SIG-M5 treated with dmso at 0.1 percent for 504 hours (cell line): ENCODE measurements at regions not wholly inside any gene's neighbourhood (a gene's known extent, or its start where the extent isn't known, plus 50 kb on each side); places are given as distances from the start of the nearest gene placed in this dataset.
"Not testable (repeated sequence)": the region's sequence is repeated elsewhere in the genome, so short reads cannot be mapped to it uniquely, and the experiment has no call there.

Source experiments
- DNase-seq: peaks from one replicate; lab custom pipeline; 2025; ENCODE audit not compliant: unreplicated experiment; lab: John Stamatoyannopoulos, UW

- DNase-seq: not testable (repeated sequence)
Observed at GRCh38 chr4:142897518-142897917, 51.4 kb upstream of the INPP4B start.

GRCh38 chr4:142900622-142901021 lies 54.5 kb upstream of the INPP4B start:
- no peak for DNase-seq

- DNase-seq: no peak
Observed at GRCh38 chr4:142901166-142901662, 55.1 kb upstream of the INPP4B start.

GRCh38 chr4:142903617-142904016 lies 57.5 kb upstream of the INPP4B start:
- not testable (repeated sequence) for DNase-seq

- no peak for DNase-seq
Observed at GRCh38 chr4:142909908-142910307, 63.8 kb upstream of the INPP4B start.

GRCh38 chr4:142913034-142913433 lies 66.9 kb upstream of the INPP4B start:
- DNase-seq: no peak

- DNase-seq: no peak
Observed at GRCh38 chr4:142913461-142914030, 67.4 kb upstream of the INPP4B start.

- no peak for DNase-seq
Observed at GRCh38 chr4:142917678-142918077, 71.6 kb upstream of the INPP4B start.

GRCh38 chr4:142922720-142923119 lies 76.6 kb upstream of the INPP4B start:
- no peak for DNase-seq

GRCh38 chr4:142923619-142924018 lies 77.5 kb upstream of the INPP4B start:
- peak; percentile 3 for DNase-seq

GRCh38 chr4:142925161-142925560 lies 79.1 kb upstream of the INPP4B start:
- no peak for DNase-seq

GRCh38 chr4:142927721-142928120 lies 81.6 kb upstream of the INPP4B start:
- DNase-seq: no peak

- no peak for DNase-seq
Observed at GRCh38 chr4:142929526-142929925, 83.4 kb upstream of the INPP4B start.

GRCh38 chr4:142933207-142933606 lies 87.1 kb upstream of the INPP4B start:
- DNase-seq: no peak

GRCh38 chr4:142940425-142941330 lies 94.6 kb upstream of the INPP4B start:
- DNase-seq: no peak

- peak; percentile 4 for DNase-seq
Observed at GRCh38 chr4:142944565-142944964, 98.5 kb upstream of the INPP4B start.

- no peak for DNase-seq
Observed at GRCh38 chr4:142952821-142953580, 106.9 kb upstream of the INPP4B start.

- no peak for DNase-seq
Observed at GRCh38 chr4:142954415-142954814, 108.3 kb upstream of the INPP4B start.

GRCh38 chr4:142955501-142955900 lies 109.4 kb upstream of the INPP4B start:
- DNase-seq: no peak

GRCh38 chr4:142959173-142959572 lies 113.1 kb upstream of the INPP4B start:
- no peak for DNase-seq

GRCh38 chr4:142960126-142960525 lies 114.0 kb upstream of the INPP4B start:
- no peak for DNase-seq
